GM18505 (cell line): ENCODE measurements at regions not wholly inside any gene's neighbourhood (a gene's known extent, or its start where the extent isn't known, plus 50 kb on each side); places are given as distances from the start of the nearest gene placed in this dataset.

Experiments
- ATAC-seq: cut with Tn5 transposase; IDR thresholded peaks from one replicate; pipeline ENCODE4 v1.9.1; 2021; ENCODE audit not compliant: unreplicated experiment
- POLR2A ChIP-seq: IDR thresholded peaks from 4 replicates; pipeline ENCODE4 v1.6.1; 2011; ENCODE audit warnings: borderline replicate concordance; ENCODE audit not compliant: insufficient read depth, insufficient read length; ENCODE audit errors: extremely low read depth

DNA sequence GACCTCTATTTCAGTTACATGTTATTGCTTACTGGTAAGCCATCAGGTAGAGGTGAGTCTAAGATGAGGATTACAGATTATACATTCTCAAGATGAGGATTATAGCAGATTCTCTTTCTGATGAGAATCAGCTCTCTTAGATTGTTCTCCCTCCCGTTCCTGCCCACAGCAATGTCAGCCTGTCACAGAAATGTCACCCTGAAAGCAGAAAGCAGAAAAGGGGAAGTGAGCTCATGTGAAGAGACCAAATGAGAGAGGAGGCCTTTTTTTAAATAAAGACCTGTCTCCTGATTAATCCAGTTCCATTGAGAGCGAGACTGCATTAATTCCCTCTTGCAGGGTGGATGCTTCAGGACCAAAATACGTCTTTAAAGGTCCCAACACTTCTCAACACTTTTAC lies 445.6 kb downstream of the KCTD12 start:
- no peak for TF ChIP-seq POLR2A
- ATAC-seq, result peak; percentile 99

DNA sequence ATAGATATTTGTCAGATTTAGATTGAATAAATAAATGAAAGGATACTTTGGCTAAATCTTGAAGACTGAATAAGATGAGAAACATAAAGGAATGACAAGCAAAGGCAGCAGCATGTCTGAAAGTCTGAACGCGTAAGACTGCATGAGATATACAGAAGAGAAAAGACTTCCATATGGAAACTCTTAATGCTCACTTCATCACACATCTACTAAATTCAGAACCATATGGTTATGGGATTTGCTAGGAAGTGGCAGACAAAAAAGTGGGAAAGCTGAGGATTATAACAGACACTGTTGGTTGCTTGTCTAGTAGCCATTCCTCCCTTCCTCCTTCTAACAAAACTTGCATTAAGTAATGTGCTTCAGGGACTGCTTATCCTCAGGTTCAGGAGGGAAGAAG lies 446.7 kb downstream of the KCTD12 start:
- ATAC-seq, result no peak
- no peak for TF ChIP-seq POLR2A

DNA sequence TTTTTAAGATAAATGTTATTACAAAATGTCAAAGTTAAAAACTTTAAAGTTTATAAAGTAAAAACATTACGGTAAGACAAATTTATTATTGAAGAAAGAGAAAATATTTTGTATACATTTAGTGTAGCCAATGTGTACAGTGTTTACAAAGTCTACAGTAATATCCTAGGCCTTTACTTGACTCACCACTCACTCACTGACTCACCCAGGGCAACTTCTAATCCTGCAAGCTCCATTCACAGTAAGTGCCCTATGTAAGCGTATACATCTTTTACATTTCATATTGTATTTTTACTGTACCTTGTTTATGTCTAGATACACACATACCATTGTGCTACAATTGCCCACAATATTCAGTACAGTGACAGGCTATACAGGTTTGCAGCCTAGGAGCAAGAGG lies 448.2 kb downstream of the KCTD12 start:
- no peak for ATAC-seq
- no peak for TF ChIP-seq POLR2A

DNA sequence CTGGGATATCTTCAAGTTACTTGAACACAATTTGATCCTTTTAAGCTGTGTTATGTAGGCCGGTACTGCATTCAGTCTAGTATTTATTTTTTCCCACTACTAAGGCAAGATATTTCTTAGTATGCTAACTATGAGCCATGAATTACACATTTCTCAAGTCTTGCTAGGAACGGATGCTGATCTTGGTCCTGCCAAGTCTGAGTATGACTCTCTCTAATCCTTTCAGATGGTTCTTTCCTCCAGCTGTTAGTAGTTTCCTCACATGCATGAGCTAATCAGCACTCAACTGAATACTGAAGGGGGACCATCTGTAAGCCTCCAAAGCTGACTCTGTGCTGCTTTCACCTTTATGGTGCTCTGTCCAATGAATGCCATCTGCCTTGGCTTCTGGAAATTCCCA lies 460.3 kb downstream of the KCTD12 start:
- no peak for ATAC-seq
- TF ChIP-seq POLR2A, result no peak

DNA sequence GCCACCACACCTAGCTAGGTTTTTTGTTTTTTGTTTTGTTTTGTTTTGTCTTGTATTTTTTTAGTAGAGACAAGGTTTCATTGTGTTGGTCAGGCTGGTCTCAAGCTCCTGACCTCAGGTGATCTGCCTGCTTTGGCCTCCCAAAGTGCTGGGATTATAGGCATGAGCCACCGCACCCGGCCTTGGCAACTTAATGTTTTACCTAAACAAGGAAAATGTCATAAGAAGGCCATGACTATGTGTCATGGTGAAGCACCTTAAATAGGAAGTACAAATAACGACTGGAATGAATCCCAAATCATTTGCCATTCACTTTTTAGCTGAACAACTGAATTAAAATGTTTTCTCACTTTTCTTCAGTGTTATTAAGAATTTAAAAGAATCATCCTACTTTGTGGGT lies 465.2 kb downstream of the KCTD12 start:
- ATAC-seq, result no peak
- TF ChIP-seq POLR2A, result no peak

DNA sequence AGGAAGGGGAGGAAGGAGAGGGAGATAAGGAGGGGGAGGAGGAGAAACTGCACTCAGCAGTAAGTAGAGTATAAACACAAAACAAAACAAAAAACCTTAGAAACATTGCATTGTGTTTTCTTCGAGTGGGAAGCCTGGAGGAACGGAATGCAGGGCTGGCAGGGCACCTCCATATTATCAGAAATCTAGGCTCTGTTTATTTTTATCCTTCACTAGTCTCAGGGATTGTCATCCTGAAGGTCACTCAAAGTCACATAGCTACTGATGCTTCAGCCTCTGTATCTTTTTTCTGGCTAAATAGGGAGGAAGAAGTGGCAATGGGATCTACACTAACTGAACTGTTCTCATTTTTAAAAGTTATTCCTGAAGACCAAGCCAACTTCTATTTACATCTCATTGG lies 467.8 kb downstream of the KCTD12 start:
- TF ChIP-seq POLR2A, result no peak
- ATAC-seq, result no peak

DNA sequence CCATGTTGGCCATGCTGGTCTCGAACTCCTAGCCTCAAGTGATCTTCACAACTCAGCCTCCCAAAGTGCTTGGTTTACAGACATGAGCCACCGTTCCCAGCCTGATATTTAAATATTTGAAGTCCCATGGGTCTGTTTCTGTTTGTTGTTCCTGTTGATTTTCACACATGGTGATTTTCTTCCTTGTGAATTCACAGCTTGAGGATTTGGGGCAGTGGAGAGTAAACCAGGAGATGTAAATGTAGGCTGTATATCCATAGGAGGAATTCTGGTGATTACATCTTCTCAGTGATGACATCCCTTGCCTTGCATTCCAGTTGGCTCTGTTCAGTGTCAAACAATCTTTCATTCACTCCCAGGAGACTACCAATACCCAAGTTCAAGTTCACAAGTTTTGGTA lies 471.9 kb downstream of the KCTD12 start:
- no peak for ATAC-seq
- no peak for TF ChIP-seq POLR2A

DNA sequence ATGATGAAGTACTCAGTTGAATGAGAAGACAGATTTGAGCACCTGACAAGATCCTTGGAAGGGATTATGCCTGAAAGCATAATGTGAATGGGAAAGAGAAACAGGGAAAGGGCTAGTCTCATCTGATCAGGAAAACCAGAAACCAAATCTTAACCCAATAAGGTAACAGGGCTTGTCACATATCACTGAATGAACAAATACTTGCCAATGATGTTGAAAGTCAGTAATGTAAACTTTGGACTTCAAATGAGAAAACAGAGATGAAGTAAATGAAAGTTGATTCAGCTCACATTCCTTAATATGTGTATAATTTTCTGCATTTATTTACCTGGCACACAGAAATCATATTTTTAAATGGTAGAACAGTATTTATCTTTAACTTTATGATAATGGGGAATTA lies 480.0 kb downstream of the KCTD12 start:
- no peak for TF ChIP-seq POLR2A
- ATAC-seq, result no peak

DNA sequence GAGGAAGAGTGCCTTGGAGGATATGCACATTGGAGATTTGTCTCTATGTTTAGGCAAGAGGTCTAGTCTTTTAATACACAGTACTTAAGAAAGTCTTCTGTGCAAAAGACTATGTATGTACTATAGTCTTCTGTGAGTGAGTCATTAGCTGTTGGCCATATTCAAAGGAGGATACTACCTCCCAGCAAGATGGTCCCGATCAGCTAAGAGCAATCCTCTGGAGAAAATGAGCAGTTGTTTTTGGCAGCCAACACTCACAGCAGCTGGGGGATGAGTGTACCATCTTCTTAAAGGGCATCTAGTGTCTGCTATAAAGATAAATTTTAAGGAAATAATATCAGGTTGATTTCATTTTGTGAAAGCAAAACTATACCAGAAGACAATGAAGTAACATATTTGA lies 487.8 kb downstream of the KCTD12 start:
- ATAC-seq, result no peak
- no peak for TF ChIP-seq POLR2A

DNA sequence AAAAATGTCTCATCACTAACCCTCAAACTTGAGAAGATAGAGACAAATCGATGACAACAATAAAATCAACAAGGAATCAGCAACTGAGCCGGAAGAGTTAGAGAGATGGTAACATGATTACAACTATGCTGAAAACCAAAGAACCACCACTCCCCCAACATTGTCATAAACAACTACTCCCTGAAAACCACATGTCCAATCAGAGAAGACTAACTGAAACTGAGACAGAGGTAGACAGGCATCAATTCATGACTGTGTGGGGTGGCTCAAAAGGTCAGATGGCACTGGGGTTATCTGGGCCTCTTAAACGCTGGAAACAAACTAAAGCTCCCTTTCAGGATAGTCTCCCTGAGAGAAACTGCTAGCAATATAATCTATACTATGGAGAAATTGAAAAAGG lies 488.8 kb downstream of the KCTD12 start:
- ATAC-seq, result no peak
- TF ChIP-seq POLR2A, result no peak

DNA sequence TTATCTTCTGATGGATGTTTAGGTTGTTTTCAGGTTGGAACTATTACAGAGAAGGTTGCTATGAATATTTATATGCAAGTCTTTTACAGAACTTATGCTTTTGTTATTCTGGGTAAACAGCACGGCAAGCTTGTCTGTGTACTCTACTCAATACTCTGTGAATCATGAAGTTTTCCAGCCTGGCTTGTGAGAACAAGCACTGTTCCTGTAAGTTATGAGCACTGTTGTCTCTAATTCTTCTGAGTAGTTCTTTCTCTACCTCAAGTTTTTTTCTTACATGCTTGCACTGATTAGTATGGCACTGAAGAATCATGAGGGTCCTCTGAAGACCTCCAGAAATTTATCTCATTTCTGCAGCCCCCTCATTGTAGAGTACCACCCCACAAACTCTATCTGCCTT lies 496.9 kb downstream of the KCTD12 start:
- ATAC-seq, result no peak
- TF ChIP-seq POLR2A, result no peak

DNA sequence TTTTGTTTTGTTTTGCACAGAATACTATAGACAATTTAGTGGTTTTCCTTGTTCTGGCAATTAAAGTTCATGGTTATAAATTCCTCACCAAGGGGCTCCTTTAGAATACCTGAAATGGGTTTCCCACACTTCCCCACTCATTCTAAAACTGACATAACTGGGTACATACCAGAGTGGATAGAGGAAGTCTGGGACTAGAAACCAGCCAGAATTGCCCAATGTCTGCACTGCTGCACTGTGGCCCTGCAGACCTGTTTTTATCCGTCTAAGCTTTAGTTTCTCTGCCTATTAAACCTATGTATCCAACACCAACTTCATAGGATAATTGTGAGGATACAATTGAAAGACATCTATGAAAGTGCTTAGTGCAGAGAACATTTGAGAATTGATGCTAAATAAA lies 498.6 kb downstream of the KCTD12 start:
- TF ChIP-seq POLR2A, result no peak
- no peak for ATAC-seq

DNA sequence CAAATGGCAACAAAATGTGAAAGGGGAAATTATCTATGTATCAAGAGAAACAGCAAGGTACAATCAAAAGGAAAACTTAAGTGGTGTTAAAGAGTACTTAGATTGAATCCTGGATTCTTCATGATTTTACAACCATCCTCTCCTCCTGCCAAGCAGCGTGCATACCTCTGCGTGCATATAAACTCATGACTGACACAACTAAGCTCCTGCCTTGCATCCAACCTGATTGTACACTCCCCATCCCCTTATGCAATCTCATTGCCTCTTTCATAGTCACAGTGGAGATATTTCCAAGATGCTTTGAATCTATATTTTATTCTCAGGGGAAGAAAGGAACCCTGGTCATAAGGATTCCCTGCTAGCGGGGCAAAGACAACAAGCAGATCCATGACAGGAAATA lies 499.9 kb downstream of the KCTD12 start:
- no peak for ATAC-seq
- no peak for TF ChIP-seq POLR2A

DNA sequence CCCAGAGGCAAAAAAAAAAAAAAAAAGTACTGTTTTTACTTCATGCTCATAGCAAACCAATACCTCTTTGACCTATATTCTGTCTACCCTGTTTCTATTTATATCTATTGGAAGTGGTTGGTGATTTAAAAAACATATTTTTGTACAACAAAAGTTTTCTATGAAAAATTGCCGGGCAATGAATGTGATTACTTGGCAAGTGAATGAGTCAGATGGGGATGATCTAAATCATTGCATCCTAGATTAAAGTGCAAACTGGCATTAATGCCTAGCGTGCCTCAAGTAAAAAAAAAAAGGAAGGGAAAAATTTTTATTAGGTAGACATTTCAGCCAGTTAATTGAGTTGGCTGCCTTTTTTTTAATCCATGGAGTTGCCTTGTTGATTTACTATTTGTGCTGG lies 500.6 kb downstream of the KCTD12 start:
- ATAC-seq, result no peak
- TF ChIP-seq POLR2A, result no peak

DNA sequence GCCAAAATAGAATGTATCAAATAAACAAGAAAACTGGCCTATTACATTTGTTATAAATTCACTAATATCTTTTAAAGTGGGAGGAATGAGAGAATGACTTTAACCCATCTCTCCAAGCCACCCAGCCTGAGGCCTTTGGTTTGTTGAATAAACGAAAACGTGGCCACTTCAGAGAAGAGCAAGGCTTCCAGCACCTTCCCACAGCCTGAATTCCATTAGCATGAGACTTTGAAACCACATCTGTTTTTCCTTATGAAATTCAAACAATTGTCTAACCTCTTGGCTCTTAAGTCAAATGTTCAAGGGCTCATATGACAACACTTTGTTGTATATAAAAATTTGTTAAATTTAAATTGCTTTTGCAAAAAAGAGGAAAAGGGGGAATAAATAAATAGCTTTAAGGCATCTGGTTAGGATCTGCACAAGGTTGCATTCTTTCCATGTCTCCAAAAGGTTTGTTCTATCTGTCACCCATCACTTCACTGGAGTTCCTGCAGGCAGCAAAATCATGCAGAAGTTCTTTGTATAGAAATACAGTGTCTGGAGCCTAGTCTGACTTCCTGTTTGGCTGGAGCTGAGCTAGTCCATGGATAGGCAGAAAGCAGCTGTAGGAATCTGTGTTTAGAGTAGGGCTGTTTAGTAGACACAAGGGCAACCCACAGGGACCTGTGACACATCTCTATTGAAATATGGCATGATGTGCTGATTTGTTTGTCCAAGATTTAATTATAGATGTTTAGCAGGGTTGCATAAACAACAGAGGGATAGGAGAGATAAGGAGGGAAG lies 502.3 kb downstream of the KCTD12 start:
- no peak for TF ChIP-seq POLR2A
- ATAC-seq, result no peak
